Hematopoietic multipotent progenitor cell treated with erythropoietin and hydrocortisone succinate and interleukin-3 and kit ligand, for 17 days (in vitro differentiated cells): ENCODE measurements at regions not wholly inside any gene's neighbourhood (a gene's known extent, or its start where the extent isn't known, plus 50 kb on each side); places are given as distances from the start of the nearest gene placed in this dataset.

Experiments
- DNase-seq: peaks from one replicate; pipeline ENCODE4 v3.0.0-alpha.2; 2015; ENCODE audit warnings: low spot score

- DNase-seq, result no peak
These were observed 66.9 kb upstream of the C15orf39 start for GRCh38 chr15:75134748-75135147.

DNA sequence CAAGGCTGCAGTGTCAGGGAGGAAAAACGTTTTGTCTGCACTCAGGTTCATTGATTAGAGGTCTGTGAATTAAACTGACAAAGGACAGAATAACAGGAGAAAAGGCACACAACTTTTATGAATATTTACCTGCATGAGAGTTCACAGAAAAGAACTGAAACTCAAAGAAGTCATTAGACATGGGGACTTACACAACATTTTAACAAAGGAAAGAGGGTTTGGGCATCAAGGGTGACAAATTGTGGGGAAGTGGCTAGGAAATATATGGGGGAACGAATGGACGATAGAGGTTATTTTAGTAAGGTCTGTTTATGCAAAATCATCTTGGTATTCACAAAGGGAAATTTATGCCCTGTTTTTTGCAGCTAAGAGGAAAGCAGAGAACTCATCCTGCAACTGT lies 65.6 kb upstream of the C15orf39 start:
- no peak for DNase-seq

DNA sequence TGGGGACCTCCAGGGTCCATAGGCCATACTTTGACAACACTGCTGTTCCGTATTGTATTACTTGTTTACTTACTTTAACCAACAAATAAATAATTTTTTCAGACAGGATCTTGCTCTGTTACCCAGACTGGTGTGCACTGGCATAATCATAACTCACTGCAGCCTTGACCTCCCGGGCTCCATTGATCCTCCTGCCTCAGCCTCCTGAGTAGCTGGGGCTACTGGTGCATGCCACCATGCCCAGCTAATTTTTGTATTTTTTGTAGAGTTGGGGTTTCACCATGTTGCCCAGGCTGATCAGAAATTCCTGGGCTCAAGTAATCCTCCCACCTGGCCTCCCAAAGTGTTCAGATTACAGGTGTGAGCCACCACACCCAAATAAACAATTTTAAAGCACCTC lies 64.9 kb upstream of the C15orf39 start:
- DNase-seq, result no peak

- DNase-seq, result no peak
These were observed 63.4 kb upstream of the C15orf39 start for GRCh38 chr15:75138016-75138999.

DNA sequence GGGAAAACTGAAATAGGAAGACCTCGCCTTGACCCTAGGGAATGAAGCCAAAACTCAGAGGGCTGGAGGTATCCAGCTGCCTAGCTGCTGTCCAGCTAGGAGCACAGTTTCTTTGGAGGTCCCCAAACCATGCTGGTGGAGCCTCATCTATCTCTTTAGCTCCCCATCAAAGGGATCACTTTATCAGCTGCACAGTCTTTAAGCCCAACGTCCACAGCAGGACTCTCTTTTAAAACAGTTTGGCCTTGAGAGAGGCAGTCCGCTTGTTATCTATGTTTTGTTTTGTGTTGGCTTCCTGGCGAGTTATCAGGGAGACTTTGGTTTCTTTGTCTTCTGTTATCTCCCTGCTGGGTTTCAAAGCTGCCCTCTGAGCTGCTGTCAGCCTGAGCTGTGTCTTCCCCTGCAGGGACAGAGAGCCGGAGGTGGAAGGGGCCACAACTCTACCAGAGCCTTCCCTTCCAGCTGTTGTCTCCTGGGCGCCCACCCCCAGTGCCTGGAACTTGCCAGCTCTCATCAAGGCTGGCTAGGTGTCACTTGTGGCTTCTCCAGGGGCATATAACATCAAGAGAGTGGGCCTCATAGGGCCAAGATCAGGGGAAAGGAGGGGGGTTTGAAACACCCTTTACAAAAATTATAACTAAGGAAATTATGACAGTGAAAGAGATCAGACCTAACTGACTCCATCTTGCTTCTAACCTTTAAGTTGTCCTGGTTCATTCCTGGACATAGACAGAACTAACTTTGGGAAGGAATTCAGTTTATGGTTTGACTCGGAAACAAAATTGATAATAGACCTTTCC lies 61.4 kb upstream of the C15orf39 start:
- DNase-seq, result no peak

DNA sequence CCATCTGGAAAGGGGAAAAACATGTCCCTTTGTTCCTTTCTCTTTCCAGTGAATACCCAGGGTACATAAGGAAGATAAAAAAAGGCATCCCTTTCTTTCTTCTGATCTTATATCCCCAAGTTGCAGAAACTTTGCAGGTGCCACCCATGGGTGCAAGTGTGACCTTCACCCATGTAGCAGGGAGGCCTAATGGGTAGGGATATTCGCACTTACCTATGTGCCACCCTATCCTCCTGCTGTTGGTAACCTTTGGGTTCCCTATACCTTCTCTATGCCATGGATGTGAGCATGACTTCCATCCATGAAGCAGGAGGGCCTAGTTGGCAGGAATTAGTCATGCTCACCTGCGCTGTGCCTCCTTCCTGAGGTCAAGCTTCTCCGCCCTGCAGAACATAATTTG lies 59.2 kb upstream of the C15orf39 start:
- DNase-seq, result no peak

GRCh38 chr15:75143738-75144334 lies 57.8 kb upstream of the C15orf39 start:
- no peak for DNase-seq

- DNase-seq, result no peak
These were observed 56.4 kb upstream of the C15orf39 start for GRCh38 chr15:75145027-75145841.

DNA sequence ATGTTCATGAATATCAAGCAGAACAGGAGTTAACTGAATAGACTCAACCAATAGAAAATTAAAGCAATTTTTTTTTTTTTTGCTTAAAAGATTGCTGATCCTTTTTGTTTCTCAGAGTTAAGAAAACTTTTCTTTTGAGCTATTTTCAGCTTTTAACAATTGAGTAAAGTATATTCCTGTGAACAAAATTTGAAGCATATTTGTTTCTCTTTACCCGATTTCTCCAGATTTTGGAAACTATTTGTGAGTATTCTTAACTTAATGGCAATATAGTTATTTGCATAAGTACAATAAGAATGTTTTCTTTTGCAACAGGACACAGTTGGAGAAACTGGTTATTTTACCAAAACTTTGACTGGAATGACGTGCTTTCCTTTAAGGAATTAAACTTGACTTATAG lies 53.4 kb upstream of the C15orf39 start:
- DNase-seq, result no peak

DNA sequence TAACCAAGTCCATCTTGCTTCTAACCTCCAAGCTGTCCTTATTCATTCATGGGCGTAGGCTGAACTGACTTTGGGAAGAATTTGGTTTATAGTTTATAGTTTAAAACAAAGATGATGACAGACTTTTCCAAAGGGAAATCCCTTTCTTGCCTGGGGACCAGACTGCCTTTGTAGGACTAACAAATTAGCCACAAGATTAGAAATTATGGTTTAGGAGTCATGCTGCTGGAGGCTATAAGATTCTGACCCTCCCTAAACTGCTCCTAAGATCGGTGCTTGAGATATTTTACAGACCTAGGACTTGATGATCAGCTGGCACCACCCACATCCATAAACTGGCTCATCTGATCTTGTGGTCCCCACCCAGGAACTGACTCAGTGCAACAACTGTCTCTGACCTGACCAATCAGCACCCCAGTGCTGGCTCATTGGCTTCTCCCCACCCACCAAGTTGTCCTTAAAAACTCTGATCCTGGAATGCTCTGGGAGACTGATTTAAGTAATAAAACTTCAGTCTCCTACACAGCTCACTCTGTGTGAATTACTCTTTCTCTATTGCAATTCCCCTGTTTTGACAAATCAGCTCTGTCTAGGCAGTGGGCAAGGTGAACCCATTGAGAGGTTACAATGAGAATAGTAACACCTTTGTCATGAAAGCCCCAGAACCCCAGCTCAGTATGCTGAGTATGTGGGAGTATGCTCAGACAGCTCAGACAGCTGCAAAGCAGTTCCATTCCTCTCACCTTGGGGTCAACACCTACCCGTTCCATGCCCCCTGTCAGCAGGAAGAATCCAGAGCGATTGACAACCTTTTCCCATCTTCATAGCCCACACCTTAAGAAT lies 51.6 kb upstream of the C15orf39 start:
- no peak for DNase-seq

GRCh38 chr15:75151214-75152128 lies 50.2 kb upstream of the C15orf39 start:
- DNase-seq, result no peak
